RPMI7951 (cell line): ENCODE measurements at regions not wholly inside any gene's neighbourhood (a gene's known extent, or its start where the extent isn't known, plus 50 kb on each side); places are given as distances from the start of the nearest gene placed in this dataset.
"Not testable (repeated sequence)": the region's sequence is repeated elsewhere in the genome, so short reads cannot be mapped to it uniquely, and the experiment has no call there.

ENCODE experiments used
- DNase-seq: peaks from one replicate; pipeline ENCODE4 v3.0.0-alpha.2; 2012; ENCODE audit warnings: low read depth

GRCh38 chr10:125274961-125275360, 114.6 kb upstream of the CTBP2 start:
- no peak for DNase-seq

GRCh38 chr10:125273023-125273422, 112.7 kb upstream of the CTBP2 start:
- DNase-seq: no peak

GRCh38 chr10:125269716-125270115, 109.4 kb upstream of the CTBP2 start:
- no peak for DNase-seq

GRCh38 chr10:125266966-125267365, 106.6 kb upstream of the CTBP2 start:
- DNase-seq: no peak

GRCh38 chr10:125266541-125266940, 106.2 kb upstream of the CTBP2 start:
- DNase-seq: no peak

- no peak for DNase-seq
Measured at GRCh38 chr10:125265579-125265955, 105.2 kb upstream of the CTBP2 start.

GRCh38 chr10:125264757-125265578, 104.6 kb upstream of the CTBP2 start:
- DNase-seq: no peak

GRCh38 chr10:125264091-125264490, 103.7 kb upstream of the CTBP2 start:
- no peak for DNase-seq

- peak; percentile 6 for DNase-seq
Measured at GRCh38 chr10:125263551-125263950, 103.2 kb upstream of the CTBP2 start.

GRCh38 chr10:125262920-125263319, 102.6 kb upstream of the CTBP2 start:
- DNase-seq: no peak

- no peak for DNase-seq
Measured at GRCh38 chr10:125262409-125262808, 102.0 kb upstream of the CTBP2 start.

- DNase-seq: no peak
Measured at GRCh38 chr10:125261491-125262186, 101.3 kb upstream of the CTBP2 start.

GRCh38 chr10:125260260-125260659, 99.9 kb upstream of the CTBP2 start:
- no peak for DNase-seq

GRCh38 chr10:125259651-125260050, 99.3 kb upstream of the CTBP2 start:
- DNase-seq: no peak

- DNase-seq: no peak
Measured at GRCh38 chr10:125258676-125259075, 98.3 kb upstream of the CTBP2 start.

- peak; percentile 39 for DNase-seq
Measured at GRCh38 chr10:125257521-125258108, 97.3 kb upstream of the CTBP2 start.

- no peak for DNase-seq
Measured at GRCh38 chr10:125256026-125256425, 95.7 kb upstream of the CTBP2 start.

- no peak for DNase-seq
Measured at GRCh38 chr10:125252937-125253336, 92.6 kb upstream of the CTBP2 start.

- not testable (repeated sequence) for DNase-seq
Measured at GRCh38 chr10:125250834-125251233, 90.5 kb upstream of the CTBP2 start.

GRCh38 chr10:125249948-125250347, 89.6 kb upstream of the CTBP2 start:
- no peak for DNase-seq

GRCh38 chr10:125248489-125248888, 88.1 kb upstream of the CTBP2 start:
- DNase-seq: no peak

GRCh38 chr10:125247576-125247975, 87.2 kb upstream of the CTBP2 start:
- DNase-seq: no peak
